Ectodermal cell (in vitro differentiated cells): ENCODE measurements at regions not wholly inside any gene's neighbourhood (a gene's known extent, or its start where the extent isn't known, plus 50 kb on each side); places are given as distances from the start of the nearest gene placed in this dataset.

Source experiments
- H3K27ac ChIP-seq: 2 replicates; pipeline ENCODE4 v1.7.0; 2013; ENCODE audit warnings: mild to moderate bottlenecking, low read depth, low read length; ENCODE audit not compliant: insufficient read depth, poor library complexity, severe bottlenecking
- H3K27me3 ChIP-seq: 2 replicates; pipeline ENCODE4 v1.7.0; 2013; ENCODE audit warnings: mild to moderate bottlenecking, low read length; ENCODE audit not compliant: insufficient read depth, control insufficient read depth, poor library complexity, severe bottlenecking
- H3K36me3 ChIP-seq: one replicate; pipeline ENCODE4 v1.7.0; 2013; ENCODE audit warnings: low read length; ENCODE audit not compliant: control insufficient read depth, insufficient read depth
- H3K4me1 ChIP-seq: one replicate; pipeline ENCODE4 v1.7.0; 2013; ENCODE audit warnings: low read length; ENCODE audit not compliant: control insufficient read depth, insufficient read depth
- H3K4me3 ChIP-seq: 2 replicates; pipeline ENCODE4 v1.7.0; 2013; ENCODE audit warnings: low read depth, low read length, control low read depth; ENCODE audit not compliant: insufficient read depth
- H3K9me3 ChIP-seq: 2 replicates; pipeline ENCODE4 v1.7.0; 2013; ENCODE audit warnings: mild to moderate bottlenecking, low read length, moderate library complexity; ENCODE audit not compliant: control insufficient read depth
- WGBS, 2 experiments: methylation state at CpG; one replicate each; pipeline ENCODE4 v1.1.7; 2013; ENCODE audit warnings: missing lambda C conversion rate in 2 of 2; 5-methylcytosine and 5-hydroxymethylcytosine counted together

- H3K27me3 ChIP-seq: no peaks in the 10 kb centered on the region
- WGBS, 2 experiments: 96% methylated on average over 4 of the region's 4 CpGs
- no peaks in the 10 kb centered on the region for H3K36me3 ChIP-seq
- H3K4me3 ChIP-seq: no peak overlapping the region
- no peak overlapping the region for H3K27ac ChIP-seq
- peaks cover 3% of the 10 kb centered on the region for H3K9me3 ChIP-seq
- H3K4me1 ChIP-seq: no peaks in the 10 kb centered on the region
Observed at GRCh38 chr2:103616891-103617290, 855.1 kb downstream of the TMEM182 start.

GRCh38 chr2:103618112-103618511 lies 856.3 kb downstream of the TMEM182 start:
- H3K36me3 ChIP-seq: no peaks in the 10 kb centered on the region
- peaks cover 3% of the 10 kb centered on the region for H3K9me3 ChIP-seq
- H3K27me3 ChIP-seq: no peaks in the 10 kb centered on the region
- 94 to 100% methylated on average over 2 of the region's 2 CpGs for WGBS, 2 experiments
- no peak overlapping the region for H3K4me3 ChIP-seq
- H3K27ac ChIP-seq: no peak overlapping the region
- no peaks in the 10 kb centered on the region for H3K4me1 ChIP-seq

GRCh38 chr2:103627301-103627700 lies 865.5 kb downstream of the TMEM182 start:
- no peaks in the 10 kb centered on the region for H3K4me1 ChIP-seq
- H3K9me3 ChIP-seq: no peaks in the 10 kb centered on the region
- 68 to 75% methylated on average over 1 of the region's 1 CpG for WGBS, 2 experiments
- no peak overlapping the region for H3K4me3 ChIP-seq
- H3K36me3 ChIP-seq: no peaks in the 10 kb centered on the region
- no peak overlapping the region for H3K27ac ChIP-seq
- H3K27me3 ChIP-seq: no peaks in the 10 kb centered on the region

- 87 to 89% methylated on average over 1 to 2 of the region's 2 CpGs for WGBS, 2 experiments
- H3K4me3 ChIP-seq: no peak overlapping the region
Observed at GRCh38 chr2:103638978-103639377, 877.1 kb downstream of the TMEM182 start.

GRCh38 chr2:103656558-103656957 lies 894.7 kb downstream of the TMEM182 start:
- Histone ChIP-seq H3K27ac (no peak overlapping the region), H3K9me3 (no peaks in the 10 kb centered on the region), H3K27me3 (no peaks in the 10 kb centered on the region), H3K4me3 (no peak overlapping the region), H3K4me1 (no peaks in the 10 kb centered on the region), H3K36me3 (no peaks in the 10 kb centered on the region)
- 78 to 84% methylated on average over 3 of the region's 3 CpGs for WGBS, 2 experiments

More at GRCh38 chr2:103638978-103639377, 877.1 kb downstream of the TMEM182 start:
- H3K4me1 ChIP-seq: no peaks in the 10 kb centered on the region
- H3K27me3 ChIP-seq: no peaks in the 10 kb centered on the region
- H3K9me3 ChIP-seq: no peaks in the 10 kb centered on the region
- no peaks in the 10 kb centered on the region for H3K36me3 ChIP-seq
- no peak overlapping the region for H3K27ac ChIP-seq

GRCh38 chr2:103660519-103660918 lies 898.7 kb downstream of the TMEM182 start:
- no peaks in the 10 kb centered on the region for H3K9me3 ChIP-seq
- no peak overlapping the region for H3K27ac ChIP-seq
- no peaks in the 10 kb centered on the region for H3K27me3 ChIP-seq
- no peak overlapping the region for H3K4me3 ChIP-seq
- H3K36me3 ChIP-seq: no peaks in the 10 kb centered on the region
- no peaks in the 10 kb centered on the region for H3K4me1 ChIP-seq

- H3K4me1 ChIP-seq: no peaks in the 10 kb centered on the region
- H3K4me3 ChIP-seq: no peak overlapping the region
- WGBS, 2 experiments: 50 to 75% methylated on average over 1 of the region's 1 CpG
- no peaks in the 10 kb centered on the region for H3K36me3 ChIP-seq
- H3K27ac ChIP-seq: no peak overlapping the region
- H3K9me3 ChIP-seq: no peaks in the 10 kb centered on the region
- H3K27me3 ChIP-seq: no peaks in the 10 kb centered on the region
Observed at GRCh38 chr2:103660947-103661346, 899.1 kb downstream of the TMEM182 start.

GRCh38 chr2:103664690-103665089 lies 902.9 kb downstream of the TMEM182 start:
- Histone ChIP-seq H3K4me1 (no peaks in the 10 kb centered on the region), H3K27ac (no peak overlapping the region), H3K36me3 (no peaks in the 10 kb centered on the region), H3K9me3 (no peaks in the 10 kb centered on the region), H3K4me3 (no peak overlapping the region), H3K27me3 (no peaks in the 10 kb centered on the region)
- 48 to 57% methylated on average over 3 to 4 of the region's 4 CpGs for WGBS, 2 experiments

GRCh38 chr2:103667335-103667884 lies 905.6 kb downstream of the TMEM182 start:
- 85 to 96% methylated on average over 2 of the region's 3 CpGs for WGBS, 2 experiments

GRCh38 chr2:103669531-103669930 lies 907.7 kb downstream of the TMEM182 start:
- H3K4me3 ChIP-seq: no peak overlapping the region
- H3K4me1 ChIP-seq: no peaks in the 10 kb centered on the region
- no peaks in the 10 kb centered on the region for H3K36me3 ChIP-seq
- no peaks in the 10 kb centered on the region for H3K9me3 ChIP-seq
- no peaks in the 10 kb centered on the region for H3K27me3 ChIP-seq
- H3K27ac ChIP-seq: no peak overlapping the region
- WGBS, 2 experiments: 92 to 95% methylated on average over 6 of the region's 6 CpGs

More at GRCh38 chr2:103667335-103667884, 905.6 kb downstream of the TMEM182 start:
- Histone ChIP-seq H3K9me3 (no peaks in the 10 kb centered on the region), H3K27me3 (no peaks in the 10 kb centered on the region), H3K36me3 (no peaks in the 10 kb centered on the region), H3K27ac (no peak overlapping the region), H3K4me3 (no peak overlapping the region), H3K4me1 (no peaks in the 10 kb centered on the region)
